GM18508 (cell line): ENCODE measurements at regions not wholly inside any gene's neighbourhood (a gene's known extent, or its start where the extent isn't known, plus 50 kb on each side); places are given as distances from the start of the nearest gene placed in this dataset.

Experiments used
- ATAC-seq: cut with Tn5 transposase; IDR thresholded peaks from one replicate; pipeline ENCODE4 v1.9.1; 2021; ENCODE audit warnings: moderate number of reproducible peaks; ENCODE audit not compliant: insufficient read depth, unreplicated experiment

GRCh38 chr7:10696064-10696463 lies 277.6 kb upstream of the PHF14 start:
- ATAC-seq = no peak

- no peak for ATAC-seq
Observed at GRCh38 chr7:10703059-10703458, 270.6 kb upstream of the PHF14 start.

- ATAC-seq = no peak
Observed at GRCh38 chr7:10703981-10704380, 269.7 kb upstream of the PHF14 start.

DNA sequence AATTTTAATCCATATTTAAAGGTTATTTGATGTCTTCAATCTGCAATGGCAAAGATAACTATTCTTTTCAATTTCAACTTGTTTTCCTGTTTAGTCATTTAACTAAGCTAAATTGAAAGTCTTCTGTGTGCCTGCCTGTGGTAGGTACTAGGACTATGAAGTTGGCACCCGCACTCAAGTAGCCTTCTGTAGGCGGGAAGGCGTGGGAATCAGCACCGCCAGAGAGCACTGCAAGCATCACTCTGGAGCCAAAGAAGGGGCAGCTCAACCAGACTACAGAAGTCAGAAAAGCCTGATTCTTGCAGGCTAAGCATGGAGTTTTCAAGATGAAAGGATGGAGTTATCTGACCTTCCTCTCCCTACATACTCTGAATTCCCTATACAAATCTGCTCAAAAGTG lies 269.0 kb upstream of the PHF14 start:
- no peak for ATAC-seq

DNA sequence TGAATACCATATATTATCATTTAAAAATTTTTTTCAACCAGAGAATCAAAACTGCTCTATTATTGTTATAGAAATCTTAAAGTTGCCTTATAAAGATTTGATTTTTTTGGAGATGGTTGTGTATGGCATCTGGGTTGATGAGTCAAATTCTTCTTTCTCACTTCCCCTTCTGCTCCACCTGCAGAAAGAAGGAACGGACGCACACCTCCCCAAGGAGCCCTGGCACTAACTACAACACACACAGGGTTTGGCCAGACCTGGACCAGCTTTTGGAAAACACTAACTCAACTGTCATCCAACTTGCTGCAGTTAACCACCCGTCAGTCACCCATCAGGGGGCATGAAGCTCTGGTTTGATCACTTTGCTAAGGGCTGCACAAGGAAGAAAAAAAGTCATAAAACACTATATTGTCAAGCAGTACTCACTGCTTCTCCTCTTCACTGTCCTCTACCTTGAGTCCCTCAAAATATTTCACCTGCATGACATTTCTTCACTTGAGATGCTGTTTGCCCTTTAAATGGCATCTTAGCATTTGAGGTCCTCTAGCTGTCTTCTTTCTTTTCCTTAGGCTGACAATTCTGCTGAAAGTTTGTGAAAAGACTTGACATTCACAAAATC lies 266.7 kb upstream of the PHF14 start:
- ATAC-seq = peak; percentile 100

GRCh38 chr7:10707519-10707918 lies 266.2 kb upstream of the PHF14 start:
- peak; percentile 4 for ATAC-seq

GRCh38 chr7:10708447-10708846 lies 265.2 kb upstream of the PHF14 start:
- no peak for ATAC-seq

DNA sequence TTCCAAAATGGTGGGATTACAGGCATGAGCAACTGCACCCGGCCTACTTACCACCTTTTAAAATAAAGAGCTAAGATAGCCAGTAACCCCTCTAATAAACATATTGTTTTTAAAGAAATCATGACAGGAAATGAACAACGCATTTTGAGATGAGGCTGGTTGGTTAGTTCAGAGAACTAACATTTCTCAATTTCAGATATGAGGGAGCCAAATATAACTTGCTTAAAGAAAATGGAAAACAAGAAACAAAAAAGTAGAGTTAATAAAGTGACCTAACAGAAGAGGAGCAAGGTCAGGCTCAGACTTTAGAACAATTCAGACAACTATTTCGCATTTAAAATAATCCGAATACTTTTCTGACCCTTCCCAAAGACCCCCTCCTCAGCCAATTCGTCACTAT lies 254.9 kb upstream of the PHF14 start:
- ATAC-seq = no peak

GRCh38 chr7:10720042-10720441 lies 253.6 kb upstream of the PHF14 start:
- no peak for ATAC-seq

DNA sequence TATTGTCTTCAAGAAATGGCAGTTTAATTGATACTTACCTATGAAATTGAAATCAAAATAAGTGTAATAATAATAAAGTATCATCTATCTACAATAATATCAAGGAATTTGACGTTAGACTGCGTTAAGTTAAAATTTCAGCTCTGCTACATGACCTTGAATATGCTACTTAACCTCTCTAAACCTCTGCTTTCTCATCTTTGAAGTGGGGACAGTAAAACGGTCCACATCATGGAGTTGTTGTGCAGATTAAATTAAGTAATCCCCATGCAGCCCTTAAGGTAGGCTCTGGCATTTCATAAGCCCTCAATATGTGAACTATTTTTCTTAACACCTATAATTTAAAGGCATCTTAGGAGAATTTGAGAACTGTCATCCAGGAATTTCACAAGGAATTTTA lies 252.4 kb upstream of the PHF14 start:
- no peak for ATAC-seq

GRCh38 chr7:10723832-10724231 lies 249.8 kb upstream of the PHF14 start:
- no peak for ATAC-seq

DNA sequence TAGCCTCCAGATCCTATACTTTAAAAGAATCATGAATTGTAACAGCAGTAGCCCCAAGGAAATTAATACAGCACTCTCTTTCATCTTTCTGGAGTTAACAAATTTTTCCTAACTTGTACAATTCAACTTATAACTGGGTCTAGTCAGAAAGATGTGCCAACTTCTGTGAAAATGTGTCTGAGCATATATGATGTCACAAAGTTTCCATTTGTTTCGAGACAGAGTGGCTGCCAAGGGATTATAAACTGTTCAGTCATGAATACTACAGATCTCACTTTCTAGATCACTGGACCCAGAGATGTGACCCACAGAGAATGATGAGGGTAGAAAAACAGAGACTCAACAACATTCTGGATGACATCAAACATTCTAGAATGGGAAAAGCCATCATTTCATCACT lies 249.2 kb upstream of the PHF14 start:
- ATAC-seq = no peak

DNA sequence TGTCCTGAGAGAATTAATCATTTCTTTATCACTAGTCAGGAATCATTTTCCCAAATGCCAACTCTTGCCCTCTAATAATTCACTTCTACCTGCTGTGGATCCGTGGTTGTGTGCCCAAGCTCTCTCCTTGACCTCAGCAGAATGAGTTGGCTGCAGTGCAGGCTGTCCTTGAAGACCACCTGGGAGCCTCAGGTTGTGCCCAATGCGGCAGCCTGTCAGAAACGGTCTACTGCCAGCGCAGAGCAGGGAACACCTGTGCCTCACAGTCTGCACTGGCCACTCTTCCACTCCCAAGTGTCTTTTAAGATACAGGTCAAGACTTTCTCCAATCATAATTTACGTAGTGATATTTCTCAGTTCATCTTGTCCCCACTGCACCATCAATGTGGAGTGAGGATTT lies 246.0 kb upstream of the PHF14 start:
- ATAC-seq = no peak

DNA sequence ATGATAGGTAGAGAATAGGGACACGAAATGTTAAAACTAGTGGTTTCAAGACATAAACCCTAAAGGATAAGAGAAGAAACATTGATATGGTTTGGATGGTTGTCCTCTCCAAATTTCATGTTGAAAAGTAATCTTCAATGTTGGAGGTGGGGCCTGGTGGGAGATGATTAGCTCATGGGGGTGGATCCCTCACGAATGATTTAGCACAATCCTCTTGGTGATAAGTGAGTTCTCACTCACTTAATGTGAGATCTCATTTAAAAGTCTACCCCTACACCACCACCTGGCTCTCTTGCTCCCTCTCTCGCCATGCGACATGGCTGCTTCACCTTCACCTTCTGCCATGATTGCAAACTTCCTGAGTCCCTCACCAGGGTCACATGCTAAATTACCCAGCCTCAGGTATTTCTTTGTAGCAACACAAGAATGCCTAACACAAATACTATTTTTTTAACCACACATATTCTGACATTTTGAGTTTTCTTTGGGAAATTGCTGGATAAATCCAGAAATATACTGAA lies 242.4 kb upstream of the PHF14 start:
- ATAC-seq = no peak

DNA sequence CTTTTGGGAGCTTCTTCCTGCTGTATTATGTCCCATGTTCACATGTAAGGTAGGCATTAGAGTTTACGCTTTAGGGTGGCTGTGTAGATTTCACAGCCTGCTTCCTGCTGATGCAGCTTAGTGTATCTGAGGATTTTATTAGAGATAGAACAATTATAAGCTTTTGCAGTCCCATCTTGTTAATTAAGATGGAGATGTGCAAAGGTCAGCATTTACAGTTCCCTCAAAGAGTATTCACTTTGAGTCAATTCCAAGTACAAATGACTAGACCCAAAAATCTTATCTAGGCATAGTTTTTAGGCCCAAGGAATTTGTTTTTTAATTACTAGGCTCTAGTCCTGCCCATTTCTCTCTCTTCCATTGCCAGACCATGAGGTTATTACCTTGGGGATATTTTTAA lies 239.9 kb upstream of the PHF14 start:
- ATAC-seq = no peak

GRCh38 chr7:10734595-10734994 lies 239.1 kb upstream of the PHF14 start:
- ATAC-seq = no peak

DNA sequence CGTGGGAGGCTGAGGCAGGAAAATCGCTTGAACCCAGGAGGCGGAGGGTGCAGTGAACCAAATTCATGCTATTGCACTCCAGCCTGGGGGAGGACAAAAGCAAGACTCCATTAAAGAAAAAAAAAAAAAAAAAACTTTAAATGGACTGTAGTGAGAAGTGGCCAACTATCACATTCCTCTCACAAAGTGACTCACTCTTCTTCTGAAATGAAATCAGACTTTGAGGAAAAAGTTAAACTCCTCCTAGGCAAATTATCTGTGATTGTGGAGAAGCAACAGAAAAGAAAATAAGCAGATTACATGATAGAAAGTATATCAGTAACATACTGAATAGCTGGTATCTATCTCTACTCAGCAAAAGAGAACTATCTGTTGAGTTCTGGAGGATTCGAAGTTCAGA lies 234.3 kb upstream of the PHF14 start:
- ATAC-seq = no peak

DNA sequence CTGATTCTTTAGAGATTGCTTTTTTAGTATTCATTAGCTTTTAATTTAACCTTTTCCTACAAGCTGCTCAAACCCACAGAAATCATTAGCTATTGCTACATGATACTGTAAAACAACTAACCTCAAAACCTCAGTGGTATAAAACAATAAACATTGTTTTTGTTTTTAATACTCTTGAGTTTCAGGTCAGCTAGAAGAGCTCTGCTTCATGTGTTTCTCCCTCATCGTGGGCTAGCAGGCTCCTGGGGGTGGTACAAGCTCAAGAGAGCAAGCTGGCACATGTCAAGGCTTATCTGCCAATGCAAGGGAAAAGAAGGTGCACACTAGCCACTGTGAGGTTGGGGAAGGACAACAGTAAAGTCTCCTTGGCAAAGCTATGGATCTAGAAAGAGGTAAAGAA lies 232.9 kb upstream of the PHF14 start:
- no peak for ATAC-seq

- ATAC-seq = no peak
Observed at GRCh38 chr7:10756981-10757380, 216.7 kb upstream of the PHF14 start.

- ATAC-seq = no peak
Observed at GRCh38 chr7:10759120-10759519, 214.6 kb upstream of the PHF14 start.

DNA sequence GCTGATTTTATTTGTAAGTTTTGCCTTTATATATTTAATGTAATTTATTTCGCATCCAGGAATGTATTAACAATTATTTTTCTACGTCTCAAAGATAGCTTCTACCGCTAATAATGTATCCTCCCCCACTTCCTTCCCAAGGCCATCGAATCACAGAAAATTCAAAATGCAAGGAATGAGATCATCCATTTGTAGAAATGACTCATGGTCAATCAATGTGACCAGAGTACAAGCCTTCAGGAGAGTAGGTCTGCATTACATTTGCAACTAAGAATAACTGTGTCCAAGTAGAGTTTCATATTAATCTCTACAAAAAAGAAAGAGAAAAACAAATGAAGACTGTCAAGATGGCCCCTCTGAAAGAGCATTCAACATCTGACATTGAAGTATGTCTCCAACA lies 205.9 kb upstream of the PHF14 start:
- no peak for ATAC-seq

DNA sequence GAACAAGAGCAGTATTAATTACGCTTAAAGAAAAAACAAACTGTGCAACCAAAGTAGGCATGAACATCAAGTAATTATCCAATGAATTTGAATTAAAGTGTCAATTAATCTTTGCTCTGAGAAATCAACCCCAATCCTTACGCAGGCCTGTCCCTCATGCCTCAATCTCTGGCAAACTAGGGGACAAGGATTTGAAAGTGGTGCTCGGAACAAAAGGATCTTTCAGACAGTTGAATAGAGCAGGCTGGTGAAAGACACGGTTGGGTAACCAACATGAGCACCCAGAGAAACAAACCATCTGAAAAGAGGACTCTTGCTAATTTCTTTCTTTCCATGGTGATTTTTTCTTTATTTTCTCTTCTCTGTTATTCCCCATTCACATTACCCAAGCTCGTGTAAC lies 203.5 kb upstream of the PHF14 start:
- ATAC-seq = no peak

DNA sequence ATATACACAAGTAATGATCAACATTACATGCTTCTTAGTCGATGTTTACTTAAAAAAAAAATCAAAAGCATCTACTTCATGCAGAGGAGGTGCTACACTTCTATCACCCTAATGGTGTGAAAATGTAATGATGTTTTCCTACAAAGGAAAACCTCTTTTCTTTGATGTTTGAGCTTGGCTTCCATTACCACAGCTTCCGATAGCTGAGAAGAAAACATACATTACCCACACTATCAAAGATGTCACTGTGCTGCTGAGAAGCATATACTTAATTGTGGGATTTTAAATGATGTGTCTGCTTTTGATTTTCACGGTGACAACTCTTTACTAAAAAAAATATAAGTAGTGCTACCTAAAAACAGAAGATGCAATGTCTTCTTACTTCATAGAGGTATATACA lies 200.2 kb upstream of the PHF14 start:
- no peak for ATAC-seq
